ENCODE measurements at regions not wholly inside any gene's neighbourhood (a gene's known extent, or its start where the extent isn't known, plus 50 kb on each side); places are given as distances from the start of the nearest gene placed in this dataset.

DNA sequence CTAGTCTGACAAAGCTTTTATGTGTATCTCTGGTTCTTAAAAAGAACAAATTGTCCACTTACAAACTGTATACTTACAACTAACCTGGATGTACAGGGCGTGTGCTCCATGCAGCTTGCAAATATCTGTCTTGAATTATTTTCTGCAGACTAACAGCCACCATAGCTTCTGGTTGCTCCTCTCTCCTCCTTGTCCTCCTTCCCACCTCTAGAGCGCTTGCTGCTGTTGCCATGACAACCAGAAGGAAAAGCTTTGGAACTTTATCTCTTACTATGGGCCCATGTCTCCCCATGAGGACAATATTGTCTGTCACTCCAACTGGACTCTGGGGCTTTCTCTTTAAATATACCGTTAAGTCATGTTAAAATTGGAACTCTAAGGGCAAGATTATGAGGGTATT is 71.5 kb upstream of the DHX40 start (continued):
- TF ChIP-seq, protein P1, sequence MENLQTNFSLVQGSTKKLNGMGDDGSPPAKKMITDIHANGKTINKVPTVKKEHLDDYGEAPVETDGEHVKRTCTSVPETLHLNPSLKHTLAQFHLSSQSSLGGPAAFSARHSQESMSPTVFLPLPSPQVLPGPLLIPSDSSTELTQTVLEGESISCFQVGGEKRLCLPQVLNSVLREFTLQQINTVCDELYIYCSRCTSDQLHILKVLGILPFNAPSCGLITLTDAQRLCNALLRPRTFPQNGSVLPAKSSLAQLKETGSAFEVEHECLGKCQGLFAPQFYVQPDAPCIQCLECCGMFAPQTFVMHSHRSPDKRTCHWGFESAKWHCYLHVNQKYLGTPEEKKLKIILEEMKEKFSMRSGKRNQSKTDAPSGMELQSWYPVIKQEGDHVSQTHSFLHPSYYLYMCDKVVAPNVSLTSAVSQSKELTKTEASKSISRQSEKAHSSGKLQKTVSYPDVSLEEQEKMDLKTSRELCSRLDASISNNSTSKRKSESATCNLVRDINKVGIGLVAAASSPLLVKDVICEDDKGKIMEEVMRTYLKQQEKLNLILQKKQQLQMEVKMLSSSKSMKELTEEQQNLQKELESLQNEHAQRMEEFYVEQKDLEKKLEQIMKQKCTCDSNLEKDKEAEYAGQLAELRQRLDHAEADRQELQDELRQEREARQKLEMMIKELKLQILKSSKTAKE (IDR thresholded peaks at IDR 0.05; ENCODE audit: low read depth, poor library complexity, severe bottlenecking) = no peak
- TF ChIP-seq SUZ12 (IDR thresholded peaks at IDR 0.05; ENCODE audit: unreplicated experiment) (no peak), KDM1A (IDR thresholded peaks at IDR 0.05; ENCODE audit: borderline replicate concordance) (no peak), SRF (IDR thresholded peaks at IDR 0.05; ENCODE audit: low read depth in 2 of 2, low read length in 2 of 2) (no peak), WRNIP1 (IDR thresholded peaks at IDR 0.05; ENCODE audit: borderline replicate concordance, low read depth, low read length) (no peak), CEBPB (IDR thresholded peaks at IDR 0.05; ENCODE audit: borderline replicate concordance in 1 of 2, low read depth in 2 of 2, low read length in 2 of 2) (no peak), TCF7 (IDR thresholded peaks at IDR 0.05; ENCODE audit: borderline replicate concordance) (no peak)
- TF ChIP-seq, protein P2, sequence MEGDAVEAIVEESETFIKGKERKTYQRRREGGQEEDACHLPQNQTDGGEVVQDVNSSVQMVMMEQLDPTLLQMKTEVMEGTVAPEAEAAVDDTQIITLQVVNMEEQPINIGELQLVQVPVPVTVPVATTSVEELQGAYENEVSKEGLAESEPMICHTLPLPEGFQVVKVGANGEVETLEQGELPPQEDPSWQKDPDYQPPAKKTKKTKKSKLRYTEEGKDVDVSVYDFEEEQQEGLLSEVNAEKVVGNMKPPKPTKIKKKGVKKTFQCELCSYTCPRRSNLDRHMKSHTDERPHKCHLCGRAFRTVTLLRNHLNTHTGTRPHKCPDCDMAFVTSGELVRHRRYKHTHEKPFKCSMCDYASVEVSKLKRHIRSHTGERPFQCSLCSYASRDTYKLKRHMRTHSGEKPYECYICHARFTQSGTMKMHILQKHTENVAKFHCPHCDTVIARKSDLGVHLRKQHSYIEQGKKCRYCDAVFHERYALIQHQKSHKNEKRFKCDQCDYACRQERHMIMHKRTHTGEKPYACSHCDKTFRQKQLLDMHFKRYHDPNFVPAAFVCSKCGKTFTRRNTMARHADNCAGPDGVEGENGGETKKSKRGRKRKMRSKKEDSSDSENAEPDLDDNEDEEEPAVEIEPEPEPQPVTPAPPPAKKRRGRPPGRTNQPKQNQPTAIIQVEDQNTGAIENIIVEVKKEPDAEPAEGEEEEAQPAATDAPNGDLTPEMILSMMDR (IDR thresholded peaks at IDR 0.05 in 2 of 3, conservative IDR thresholded peaks at IDR 0.05 in 1 of 3; ENCODE audit: control insufficient read depth in 2 of 3, extremely low read depth in 1 of 3, insufficient read depth in 1 of 3, low read depth in 3 of 3, low read length in 3 of 3) = no peak
